ENCODE measurements at regions not wholly inside any gene's neighbourhood (a gene's known extent, or its start where the extent isn't known, plus 50 kb on each side); places are given as distances from the start of the nearest gene placed in this dataset.

- no peak for DNase-seq (ENCODE audit: low spot score)
- no peak overlapping the region for H3K27ac ChIP-seq
- H3K4me2 ChIP-seq, result no peak overlapping the region
- no peak for TF ChIP-seq EZH2phosphoT487 (IDR thresholded peaks at IDR 0.05; ENCODE audit: low read depth, severe bottlenecking, unreplicated experiment)
- TF ChIP-seq EZH2 (IDR thresholded peaks at IDR 0.05; ENCODE audit: borderline replicate concordance), result no peak
- TF ChIP-seq, protein P1, sequence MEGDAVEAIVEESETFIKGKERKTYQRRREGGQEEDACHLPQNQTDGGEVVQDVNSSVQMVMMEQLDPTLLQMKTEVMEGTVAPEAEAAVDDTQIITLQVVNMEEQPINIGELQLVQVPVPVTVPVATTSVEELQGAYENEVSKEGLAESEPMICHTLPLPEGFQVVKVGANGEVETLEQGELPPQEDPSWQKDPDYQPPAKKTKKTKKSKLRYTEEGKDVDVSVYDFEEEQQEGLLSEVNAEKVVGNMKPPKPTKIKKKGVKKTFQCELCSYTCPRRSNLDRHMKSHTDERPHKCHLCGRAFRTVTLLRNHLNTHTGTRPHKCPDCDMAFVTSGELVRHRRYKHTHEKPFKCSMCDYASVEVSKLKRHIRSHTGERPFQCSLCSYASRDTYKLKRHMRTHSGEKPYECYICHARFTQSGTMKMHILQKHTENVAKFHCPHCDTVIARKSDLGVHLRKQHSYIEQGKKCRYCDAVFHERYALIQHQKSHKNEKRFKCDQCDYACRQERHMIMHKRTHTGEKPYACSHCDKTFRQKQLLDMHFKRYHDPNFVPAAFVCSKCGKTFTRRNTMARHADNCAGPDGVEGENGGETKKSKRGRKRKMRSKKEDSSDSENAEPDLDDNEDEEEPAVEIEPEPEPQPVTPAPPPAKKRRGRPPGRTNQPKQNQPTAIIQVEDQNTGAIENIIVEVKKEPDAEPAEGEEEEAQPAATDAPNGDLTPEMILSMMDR (IDR thresholded peaks at IDR 0.05; ENCODE audit: poor library complexity), result no peak
- H3K9me2 ChIP-seq (replicated peaks; ENCODE audit: insufficient read depth), result no peaks in the 10 kb centered on the region
- H3K9me3 ChIP-seq (ENCODE audit: low read depth), result no peaks in the 10 kb centered on the region
- no peaks in the 10 kb centered on the region for H3K27me3 ChIP-seq
- no peaks in the 10 kb centered on the region for H4K20me1 ChIP-seq (ENCODE audit: insufficient read depth, poor library complexity, severe bottlenecking)
- no peaks in the 10 kb centered on the region for H3K79me2 ChIP-seq
- H3K4me1 ChIP-seq (ENCODE audit: insufficient read depth), result peaks cover 9% of the 10 kb centered on the region
- H3K36me3 ChIP-seq (replicated peaks; ENCODE audit: insufficient read depth, low read depth), result no peaks in the 10 kb centered on the region
- WGBS (ENCODE audit: low lambda C conversion rate, missing lambda C conversion rate), result 89% methylated on average over 12 of the region's 18 CpGs
- no peak overlapping the region for H3K4me3 ChIP-seq
- H2AFZ ChIP-seq, result no peak overlapping the region
Observed at GRCh38 chr22:45094081-45094720, 69.5 kb upstream of the NUP50 start.

DNA sequence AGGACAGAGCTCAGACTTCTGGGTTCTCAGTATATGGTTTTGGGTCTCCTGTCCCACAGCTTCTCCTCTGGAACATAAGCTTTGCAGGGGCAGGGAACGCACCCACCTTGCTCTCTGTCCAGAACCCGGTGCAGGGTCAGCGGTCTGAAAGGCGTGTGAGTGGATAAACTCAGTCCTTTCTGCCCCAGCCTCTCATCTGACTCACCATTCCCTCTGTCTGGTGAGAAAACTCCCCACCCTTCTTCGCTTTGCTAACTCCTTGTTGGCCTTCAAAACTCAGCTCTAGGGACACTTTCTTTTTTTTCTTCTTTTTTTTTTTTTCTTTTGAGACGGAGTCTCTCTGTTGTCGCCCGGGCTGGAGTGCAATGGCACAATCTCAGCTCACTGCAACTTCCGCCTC is 68.9 kb upstream of the NUP50 start:
- H3K9me3 ChIP-seq (ENCODE audit: low read depth), result no peaks in the 10 kb centered on the region
- WGBS (ENCODE audit: low lambda C conversion rate, missing lambda C conversion rate), result 83% methylated on average over 9 of the region's 9 CpGs
- H3K4me2 ChIP-seq, result no peak overlapping the region
- no peak for TF ChIP-seq EZH2 (IDR thresholded peaks at IDR 0.05; ENCODE audit: borderline replicate concordance)
- no peak for TF ChIP-seq EZH2phosphoT487 (IDR thresholded peaks at IDR 0.05; ENCODE audit: low read depth, severe bottlenecking, unreplicated experiment)
- TF ChIP-seq, protein P1 (IDR thresholded peaks at IDR 0.05; ENCODE audit: poor library complexity), result no peak
- no peaks in the 10 kb centered on the region for H3K36me3 ChIP-seq (replicated peaks; ENCODE audit: insufficient read depth, low read depth)
- no peaks in the 10 kb centered on the region for H4K20me1 ChIP-seq (ENCODE audit: insufficient read depth, poor library complexity, severe bottlenecking)
- H3K27me3 ChIP-seq, result no peaks in the 10 kb centered on the region
- no peaks in the 10 kb centered on the region for H3K79me2 ChIP-seq
- no peaks in the 10 kb centered on the region for H3K9me2 ChIP-seq (replicated peaks; ENCODE audit: insufficient read depth)
- DNase-seq (ENCODE audit: low spot score), result no peak
- H3K4me1 ChIP-seq (ENCODE audit: insufficient read depth), result peaks cover 9% of the 10 kb centered on the region
- no peak overlapping the region for H3K27ac ChIP-seq
- H2AFZ ChIP-seq, result no peak overlapping the region
- H3K4me3 ChIP-seq, result no peak overlapping the region

- Histone ChIP-seq H3K27ac (no peak overlapping the region), H3K4me3 (no peak overlapping the region), H3K9me3 (ENCODE audit: low read depth) (no peaks in the 10 kb centered on the region), H3K4me2 (no peak overlapping the region), H3K9me2 (replicated peaks; ENCODE audit: insufficient read depth) (no peaks in the 10 kb centered on the region), H3K27me3 (no peaks in the 10 kb centered on the region), H2AFZ (no peak overlapping the region), H3K4me1 (ENCODE audit: insufficient read depth) (peaks cover 3% of the 10 kb centered on the region), H3K79me2 (no peaks in the 10 kb centered on the region), H3K36me3 (replicated peaks; ENCODE audit: insufficient read depth, low read depth) (no peaks in the 10 kb centered on the region), H4K20me1 (ENCODE audit: insufficient read depth, poor library complexity, severe bottlenecking) (no peaks in the 10 kb centered on the region)
- TF ChIP-seq EZH2 (IDR thresholded peaks at IDR 0.05; ENCODE audit: borderline replicate concordance), result no peak
- TF ChIP-seq, protein P1 (IDR thresholded peaks at IDR 0.05; ENCODE audit: poor library complexity), result peak; percentile 84
- DNase-seq (ENCODE audit: low spot score), result peak; percentile 81
- WGBS (ENCODE audit: low lambda C conversion rate, missing lambda C conversion rate), result 26% methylated on average over 7 of the region's 7 CpGs
Observed at GRCh38 chr22:45096256-45096907, 67.3 kb upstream of the NUP50 start.

Data from hepatocyte (in vitro differentiated cells).